ENCODE measurements at regions not wholly inside any gene's neighbourhood (a gene's known extent, or its start where the extent isn't known, plus 50 kb on each side); places are given as distances from the start of the nearest gene placed in this dataset.
A peak's percentile ranks its signal among the peaks of the same experiment; 100 is the strongest.

GRCh38 chr14:35234012-35234805 is 58.0 kb upstream of the PSMA6 start:
- ChIA-PET CTCF (interaction anchor here (0.5 to 2.3 kb wide), 9 partner anchors 8 to 549 kb away, joined by 3 to 7 read pairs (median 4); no protein-coding TSS in a partner anchor), POLR2A (interaction anchor here (0.6 to 7.9 kb wide), 15 partner anchors 19 to 251 kb away, joined by 3 to 113 read pairs (median 5); partner anchors contain the start of genes NFKBIA, PSMA6 and SRP54)
- intact Hi-C loops (cut with micrococcal nuclease) = no loop called here
- no peaks in the 10 kb centered on the region for H3K9me3 Mint-ChIP-seq (ENCODE audit: unreplicated experiment)
- peak overlapping the region; percentile 90 for H3K27ac Mint-ChIP-seq (ENCODE audit: low read depth, unreplicated experiment)
- peaks cover 33% of the 10 kb centered on the region for H3K4me1 Mint-ChIP-seq (ENCODE audit: insufficient read depth, unreplicated experiment)
- H3K4me3 Mint-ChIP-seq (ENCODE audit: unreplicated experiment) = no peak overlapping the region
- TSS peak; percentile 36 for BruUV-seq (replicated peaks)
- no peak for TF ChIP-seq CTCF (IDR thresholded peaks at IDR 0.05; ENCODE audit: unreplicated experiment)
- H3K36me3 Mint-ChIP-seq (ENCODE audit: insufficient read depth, unreplicated experiment) = peaks cover 3% of the 10 kb centered on the region
- H3K27me3 Mint-ChIP-seq (ENCODE audit: insufficient read depth, unreplicated experiment) = no peaks in the 10 kb centered on the region
- DNase-seq (ENCODE audit: unreplicated experiment) = peak; percentile 62

GRCh38 chr14:35235840-35236239 is 56.3 kb upstream of the PSMA6 start:
- H3K27me3 Mint-ChIP-seq (ENCODE audit: insufficient read depth, unreplicated experiment) = no peaks in the 10 kb centered on the region
- H3K4me1 Mint-ChIP-seq (ENCODE audit: insufficient read depth, unreplicated experiment) = peaks cover 28% of the 10 kb centered on the region
- no peak for TF ChIP-seq CTCF (IDR thresholded peaks at IDR 0.05; ENCODE audit: unreplicated experiment)
- BruUV-seq (replicated peaks) = no TSS peak
- POLR2A ChIA-PET = interaction anchor here (0.8 to 7.9 kb wide), 4 partner anchors 53 to 253 kb away, joined by 4 to 113 read pairs (median 4); partner anchors contain the start of genes NFKBIA and SRP54
- H3K36me3 Mint-ChIP-seq (ENCODE audit: insufficient read depth, unreplicated experiment) = peaks cover 16% of the 10 kb centered on the region
- no peaks in the 10 kb centered on the region for H3K9me3 Mint-ChIP-seq (ENCODE audit: unreplicated experiment)
- intact Hi-C loops (cut with micrococcal nuclease) = no loop called here
- CTCF ChIA-PET = interaction anchor here (0.6 to 1.0 kb wide), 2 partner anchors 99 to 729 kb away, joined by 3 read pairs; no protein-coding TSS in a partner anchor
- DNase-seq (ENCODE audit: unreplicated experiment) = no peak
- no peak overlapping the region for H3K27ac Mint-ChIP-seq (ENCODE audit: low read depth, unreplicated experiment)
- H3K4me3 Mint-ChIP-seq (ENCODE audit: unreplicated experiment) = no peak overlapping the region

- H3K4me3 Mint-ChIP-seq (ENCODE audit: unreplicated experiment) = no peak overlapping the region
- no peaks in the 10 kb centered on the region for H3K9me3 Mint-ChIP-seq (ENCODE audit: unreplicated experiment)
- CTCF ChIA-PET = interaction anchor here (0.8 kb wide), 1 partner anchor 185 kb away, joined by 4 read pairs; no protein-coding TSS in a partner anchor
- intact Hi-C loops (cut with micrococcal nuclease) = no loop called here
- H3K36me3 Mint-ChIP-seq (ENCODE audit: insufficient read depth, unreplicated experiment) = peaks cover 17% of the 10 kb centered on the region
- peak overlapping the region; percentile 30 for H3K27ac Mint-ChIP-seq (ENCODE audit: low read depth, unreplicated experiment)
- peaks cover 28% of the 10 kb centered on the region for H3K4me1 Mint-ChIP-seq (ENCODE audit: insufficient read depth, unreplicated experiment)
- BruUV-seq (replicated peaks) = no TSS peak
- no peak for TF ChIP-seq CTCF (IDR thresholded peaks at IDR 0.05; ENCODE audit: unreplicated experiment)
- POLR2A ChIA-PET = interaction anchor here (0.7 kb wide), 1 partner anchor 163 kb away, joined by 5 read pairs; no protein-coding TSS in a partner anchor
- no peak for DNase-seq (ENCODE audit: unreplicated experiment)
- H3K27me3 Mint-ChIP-seq (ENCODE audit: insufficient read depth, unreplicated experiment) = no peaks in the 10 kb centered on the region
These were observed 55.4 kb upstream of the PSMA6 start for GRCh38 chr14:35236806-35237205.

GRCh38 chr14:35240231-35240630 is 52.0 kb upstream of the PSMA6 start:
- intact Hi-C loops (cut with micrococcal nuclease) = no loop called here
- Mint-ChIP-seq H3K4me3 (ENCODE audit: unreplicated experiment) (no peak overlapping the region), H3K36me3 (ENCODE audit: insufficient read depth, unreplicated experiment) (peaks cover 17% of the 10 kb centered on the region), H3K27me3 (ENCODE audit: insufficient read depth, unreplicated experiment) (no peaks in the 10 kb centered on the region), H3K4me1 (ENCODE audit: insufficient read depth, unreplicated experiment) (peaks cover 9% of the 10 kb centered on the region), H3K9me3 (ENCODE audit: unreplicated experiment) (no peaks in the 10 kb centered on the region), H3K27ac (ENCODE audit: low read depth, unreplicated experiment) (no peak overlapping the region)
- BruUV-seq (replicated peaks) = no TSS peak
- CTCF ChIA-PET = interaction anchor here (0.6 to 0.7 kb wide), 2 partner anchors 51 to 472 kb away, joined by 3 to 4 read pairs; no protein-coding TSS in a partner anchor
- TF ChIP-seq CTCF (IDR thresholded peaks at IDR 0.05; ENCODE audit: unreplicated experiment) = no peak
- POLR2A ChIA-PET = no interaction called here
- DNase-seq (ENCODE audit: unreplicated experiment) = no peak

Data from MCF 10A (cell line).